GM12891 (cell line): ENCODE measurements at regions not wholly inside any gene's neighbourhood (a gene's known extent, or its start where the extent isn't known, plus 50 kb on each side); places are given as distances from the start of the nearest gene placed in this dataset.
"Not testable (repeated sequence)": the region's sequence is repeated elsewhere in the genome, so short reads cannot be mapped to it uniquely, and the experiment has no call there.

Experiments used
- PAX5 ChIP-seq: IDR thresholded peaks from 2 replicates; pipeline ENCODE4 v1.6.1; 2011; ENCODE audit warnings: low read length, moderate library complexity, mild to moderate bottlenecking; ENCODE audit not compliant: insufficient read depth, severe bottlenecking
- POLR2A ChIP-seq: IDR thresholded peaks from 2 replicates; pipeline ENCODE4 v1.6.1; 2011; ENCODE audit warnings: low read depth, low read length, control low read depth
- POLR2AphosphoS5 ChIP-seq: IDR thresholded peaks from 2 replicates; pipeline ENCODE4 v1.6.1; 2011; ENCODE audit warnings: low read depth, low read length, control low read depth
- POU2F2 ChIP-seq: IDR thresholded peaks from 2 replicates; pipeline ENCODE4 v1.6.1; 2011; ENCODE audit warnings: low read depth, mild to moderate bottlenecking, control low read depth, low read length, moderate library complexity
- SPI1 ChIP-seq: IDR thresholded peaks from 2 replicates; pipeline ENCODE4 v1.6.1; 2011; ENCODE audit warnings: low read depth, low read length, control low read depth
- TAF1 ChIP-seq: IDR thresholded peaks from 2 replicates; pipeline ENCODE4 v1.6.1; 2011; ENCODE audit warnings: low read depth, low read length, control low read depth

DNA sequence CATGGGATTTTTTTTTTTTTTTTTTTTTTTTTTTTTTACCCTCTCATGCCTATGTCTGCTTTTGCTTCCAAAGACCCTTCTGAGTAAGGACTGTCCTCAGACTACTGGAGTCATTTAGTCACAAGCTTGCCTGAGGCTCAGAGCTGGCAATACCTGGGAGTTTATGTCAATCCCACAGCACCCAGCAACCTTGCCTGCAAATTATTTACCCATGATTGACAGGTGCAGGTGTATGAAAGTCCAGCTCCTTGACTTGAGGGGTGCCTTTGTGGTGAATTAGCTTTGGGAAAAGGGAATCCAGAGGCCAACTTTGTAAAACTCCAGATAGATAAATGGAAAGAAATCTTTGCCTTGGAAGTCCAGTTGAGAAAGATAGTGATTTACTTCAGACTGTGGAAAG lies 53.2 kb downstream of the PPIAL4G start:
- not testable (repeated sequence) for TF ChIP-seq TAF1, POLR2A, POLR2AphosphoS5, SPI1, POU2F2, PAX5
